HG02759 (cell line): ENCODE measurements at regions not wholly inside any gene's neighbourhood (a gene's known extent, or its start where the extent isn't known, plus 50 kb on each side); places are given as distances from the start of the nearest gene placed in this dataset.

Experiments used
- ATAC-seq: cut with Tn5 transposase; IDR thresholded peaks from one replicate; pipeline ENCODE4 v1.9.1; 2021; ENCODE audit warnings: mild to moderate bottlenecking, moderate library complexity; ENCODE audit not compliant: unreplicated experiment

- ATAC-seq = no peak
These were observed 60.8 kb downstream of the CCNA1 start for GRCh38 chr13:36493046-36493445.

- no peak for ATAC-seq
These were observed 63.1 kb downstream of the CCNA1 start for GRCh38 chr13:36495431-36495830.

DNA sequence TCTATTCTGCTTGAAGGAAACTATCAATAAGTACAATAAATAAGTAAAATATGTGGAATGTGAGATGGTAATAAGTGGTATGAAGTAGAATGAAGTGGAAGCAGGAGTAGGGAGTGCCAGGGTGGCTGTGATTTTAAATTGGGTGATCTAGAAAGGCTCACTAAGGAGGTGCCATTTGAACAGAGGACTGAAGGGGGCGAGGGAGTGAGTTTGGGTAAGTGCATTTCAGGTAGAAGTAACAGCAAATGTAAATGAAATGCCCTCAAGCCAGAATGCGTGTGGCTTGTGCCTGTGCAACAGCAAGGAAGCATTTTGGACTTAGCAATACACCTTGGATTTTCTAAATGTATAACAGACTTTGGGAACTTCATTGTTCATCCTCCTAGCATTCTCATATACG, 77.1 kb downstream of the CCNA1 start:
- ATAC-seq = no peak

- ATAC-seq = no peak
These were observed 80.5 kb downstream of the CCNA1 start for GRCh38 chr13:36512771-36513170.

GRCh38 chr13:36513266-36513665, 81.0 kb downstream of the CCNA1 start:
- ATAC-seq = no peak

DNA sequence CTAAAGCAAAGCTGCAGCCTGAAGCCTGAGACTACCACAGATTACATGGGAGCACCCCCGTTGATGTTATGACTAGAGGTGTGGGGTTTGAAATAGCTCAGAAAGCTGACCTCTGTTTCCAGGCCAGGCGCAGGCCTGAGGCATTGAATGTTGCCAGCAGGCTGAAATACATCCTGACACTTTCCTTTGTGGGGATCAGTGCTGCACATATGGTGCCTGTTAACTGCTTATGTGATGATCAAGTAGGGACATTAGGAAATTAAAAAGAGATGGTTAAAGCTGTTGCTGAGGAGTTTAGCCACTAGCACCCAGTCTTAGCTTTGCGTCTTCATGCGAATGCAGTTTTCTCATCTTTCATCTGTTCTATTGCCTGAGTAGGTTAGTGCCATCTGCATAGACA, 83.2 kb downstream of the CCNA1 start:
- ATAC-seq = no peak

DNA sequence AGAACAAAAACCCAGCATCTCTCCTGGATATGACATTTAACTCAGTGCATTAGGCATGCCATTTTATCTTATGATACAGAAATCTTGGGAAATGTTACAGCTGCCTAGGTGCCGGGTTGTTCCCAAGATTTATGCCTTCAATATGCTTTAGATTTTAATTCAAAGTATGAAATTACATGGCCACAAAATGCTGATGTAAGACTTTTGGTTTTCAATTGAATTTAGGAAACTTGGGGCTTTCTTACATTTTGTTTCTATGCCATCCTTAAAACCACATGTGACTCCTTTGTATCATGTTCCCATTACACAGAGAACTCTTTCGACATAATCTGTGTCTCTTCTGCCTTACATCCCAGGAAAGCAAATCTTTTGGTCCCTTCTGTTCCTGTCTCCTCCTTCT, 83.9 kb downstream of the CCNA1 start:
- ATAC-seq = no peak

- ATAC-seq = no peak
These were observed 86.4 kb downstream of the CCNA1 start for GRCh38 chr13:36518707-36519106.

GRCh38 chr13:36519432-36519831, 87.1 kb downstream of the CCNA1 start:
- ATAC-seq = no peak

- no peak for ATAC-seq
These were observed 87.8 kb downstream of the CCNA1 start for GRCh38 chr13:36520111-36520510.

- no peak for ATAC-seq
These were observed 94.6 kb downstream of the CCNA1 start for GRCh38 chr13:36526897-36527296.

DNA sequence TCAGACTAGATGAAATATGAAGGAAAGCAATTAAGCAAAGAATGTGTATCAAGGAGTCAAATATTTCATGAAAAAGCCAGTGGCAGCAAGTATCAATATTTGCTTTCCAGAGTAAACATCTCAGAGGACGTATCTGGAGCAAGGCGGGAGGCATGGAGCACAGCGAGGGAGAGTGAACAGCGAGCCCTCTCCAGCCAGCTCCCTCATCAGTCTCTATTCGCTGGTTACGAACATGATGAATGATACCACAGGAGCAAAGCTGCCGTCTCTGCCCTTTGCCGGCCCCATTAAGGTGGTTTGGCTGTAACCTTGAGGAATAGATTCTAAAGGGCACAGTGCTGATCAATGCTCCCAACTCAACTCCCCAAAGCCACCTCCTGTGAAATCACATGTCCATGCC, 95.8 kb downstream of the CCNA1 start:
- no peak for ATAC-seq

DNA sequence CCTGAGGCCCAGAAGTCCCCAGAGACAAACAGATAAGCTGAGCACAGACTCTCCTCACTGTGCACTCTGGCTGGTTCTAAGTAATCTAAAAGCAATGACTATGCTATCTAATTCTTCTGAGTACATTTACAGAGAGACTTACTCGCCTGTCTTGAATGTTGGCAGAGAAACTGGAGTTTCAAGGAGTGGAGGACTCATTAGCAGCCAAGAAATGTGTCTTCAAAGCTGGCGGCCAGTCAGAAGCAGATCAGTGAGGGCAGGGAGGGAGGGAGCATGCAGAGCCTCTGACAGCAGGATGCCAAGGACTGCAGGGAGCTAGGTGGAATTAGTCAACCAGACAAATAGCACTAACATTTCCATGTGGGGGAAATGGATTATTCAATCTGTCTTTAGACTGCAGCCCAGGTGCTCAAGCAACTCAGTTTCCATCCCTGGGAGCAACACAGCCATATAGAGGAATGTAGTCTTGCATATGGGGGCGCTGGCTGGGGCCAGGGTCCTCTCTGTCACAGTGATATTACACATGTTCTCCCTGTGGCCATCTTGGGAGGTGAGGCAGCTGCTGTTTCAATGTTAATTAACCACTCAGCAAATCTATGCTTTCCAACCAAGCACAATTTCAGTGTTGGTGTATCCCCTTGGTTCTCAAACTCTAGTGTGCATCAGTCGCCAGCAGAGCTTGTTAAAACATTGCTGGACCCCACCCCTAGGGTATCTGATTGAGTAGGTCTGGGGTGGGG, 97.9 kb downstream of the CCNA1 start:
- no peak for ATAC-seq

DNA sequence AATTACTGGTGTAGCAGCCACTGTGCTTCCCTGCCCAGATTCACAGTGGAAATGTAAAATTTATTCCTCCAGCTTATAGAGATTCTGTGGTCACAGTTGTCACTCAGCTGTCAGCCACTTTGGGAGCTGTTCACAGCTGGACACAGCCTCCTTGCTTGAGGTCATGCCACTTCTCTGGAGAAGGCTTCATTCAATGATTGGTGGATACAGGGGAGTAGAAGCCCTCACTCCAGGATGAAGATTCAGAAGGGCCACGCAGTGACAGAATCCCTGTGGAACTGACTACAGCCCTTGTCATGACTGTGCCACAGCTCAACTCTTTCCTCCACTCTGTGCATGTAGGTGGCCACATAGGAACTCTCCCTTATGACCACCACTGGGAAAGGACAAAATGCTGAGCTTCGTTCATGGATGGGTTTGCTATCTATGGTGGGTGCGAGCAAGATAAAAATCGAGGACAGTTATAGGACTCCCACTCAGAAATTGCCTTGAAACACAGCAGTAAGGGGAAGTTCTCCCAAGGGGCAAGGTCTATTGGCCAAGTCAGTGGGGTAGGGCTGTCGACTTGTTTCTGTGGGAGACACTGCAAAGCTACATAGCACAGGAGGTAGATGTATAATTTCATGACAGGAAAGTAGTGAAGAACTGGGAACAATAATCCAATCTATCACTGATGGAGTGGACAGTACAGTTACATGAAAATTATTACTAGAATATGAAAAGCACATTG, 98.7 kb downstream of the CCNA1 start:
- ATAC-seq = no peak

GRCh38 chr13:36531746-36532486, 99.6 kb downstream of the CCNA1 start:
- no peak for ATAC-seq

- ATAC-seq = no peak
These were observed 101.5 kb downstream of the CCNA1 start for GRCh38 chr13:36533806-36534205.

DNA sequence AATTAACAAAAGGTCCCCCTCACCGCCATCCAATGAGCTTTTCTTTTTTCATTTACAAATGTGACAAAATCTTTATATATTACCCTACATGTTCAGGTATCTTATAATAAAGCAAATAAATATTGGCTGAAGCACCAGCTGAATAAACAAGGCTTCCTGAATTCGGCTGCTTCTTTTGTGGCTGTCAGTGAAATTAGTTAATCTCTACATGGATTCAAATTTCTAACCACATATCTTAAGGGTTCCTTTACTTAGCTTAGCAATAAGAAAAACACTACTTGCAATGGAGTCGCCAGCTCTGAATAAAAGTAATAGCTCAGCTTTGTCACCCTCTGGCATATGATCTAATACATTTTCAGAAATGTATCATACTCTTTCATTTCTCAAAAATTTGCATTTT, 104.3 kb downstream of the CCNA1 start:
- no peak for ATAC-seq

GRCh38 chr13:36543671-36544070, 111.4 kb downstream of the CCNA1 start:
- no peak for ATAC-seq

DNA sequence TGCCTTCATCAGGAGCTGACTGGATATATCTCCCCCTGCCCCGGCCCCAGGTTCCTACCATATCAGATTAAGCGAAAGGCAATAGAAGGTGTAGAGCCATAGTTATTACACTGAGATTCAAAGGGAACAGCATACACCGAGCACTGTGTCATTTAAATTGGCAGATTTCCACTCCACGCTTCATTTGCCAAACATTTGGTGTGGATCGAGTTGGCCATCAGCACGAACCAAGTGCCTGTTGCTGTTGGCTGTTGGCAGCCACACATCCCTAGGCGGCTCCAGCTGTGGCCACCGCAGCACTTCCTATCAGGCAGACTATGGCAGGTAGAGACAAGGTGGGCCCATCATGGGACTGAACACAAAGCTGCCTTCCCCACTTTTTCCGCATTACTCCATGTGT, 115.8 kb downstream of the CCNA1 start:
- ATAC-seq = no peak

DNA sequence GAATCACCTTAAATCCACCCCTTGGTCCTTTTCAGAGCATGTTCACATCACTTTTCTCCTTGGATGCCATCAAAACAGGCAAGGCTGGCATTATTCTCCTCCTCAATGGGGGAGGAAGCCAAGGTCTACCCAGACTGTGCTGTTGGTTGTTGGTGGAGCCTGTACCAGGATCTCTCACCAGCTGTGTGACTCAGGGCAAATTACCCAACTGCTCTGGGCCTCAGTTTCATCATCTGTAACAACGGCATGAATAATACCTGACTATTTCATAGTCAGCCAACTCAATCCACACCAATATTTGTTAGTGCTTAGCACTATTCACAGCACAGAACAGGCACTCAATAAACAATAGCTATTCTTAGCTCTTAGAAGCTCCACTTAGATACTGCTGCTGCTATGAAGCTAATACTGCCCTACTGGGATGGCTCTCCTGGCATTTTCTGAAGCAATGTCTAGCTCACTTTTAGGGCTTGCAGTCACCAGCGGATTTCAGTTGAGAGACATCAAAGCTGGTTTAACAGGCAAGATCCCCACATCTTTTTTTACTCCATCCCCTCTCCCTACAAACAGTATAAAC, 116.9 kb downstream of the CCNA1 start:
- no peak for ATAC-seq

DNA sequence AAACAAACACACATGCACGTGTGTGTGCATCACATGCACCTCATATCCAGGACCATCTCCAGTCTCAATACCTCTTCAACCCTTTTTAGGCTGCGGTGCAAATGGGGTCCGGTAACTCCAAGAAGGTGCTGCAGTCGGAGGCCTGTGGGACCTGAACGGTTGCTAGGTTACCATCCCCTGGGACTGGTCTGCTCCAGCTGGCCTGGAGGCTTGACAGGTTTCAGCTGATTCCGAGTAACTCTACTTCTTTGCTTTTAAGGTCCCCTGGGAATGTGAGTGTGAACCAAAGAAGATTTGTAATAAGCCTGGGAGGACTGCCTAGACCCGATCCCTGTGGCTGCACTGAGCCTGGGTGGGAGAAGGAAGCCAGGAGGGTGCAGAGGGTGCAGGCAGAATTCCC, 117.5 kb downstream of the CCNA1 start:
- no peak for ATAC-seq

DNA sequence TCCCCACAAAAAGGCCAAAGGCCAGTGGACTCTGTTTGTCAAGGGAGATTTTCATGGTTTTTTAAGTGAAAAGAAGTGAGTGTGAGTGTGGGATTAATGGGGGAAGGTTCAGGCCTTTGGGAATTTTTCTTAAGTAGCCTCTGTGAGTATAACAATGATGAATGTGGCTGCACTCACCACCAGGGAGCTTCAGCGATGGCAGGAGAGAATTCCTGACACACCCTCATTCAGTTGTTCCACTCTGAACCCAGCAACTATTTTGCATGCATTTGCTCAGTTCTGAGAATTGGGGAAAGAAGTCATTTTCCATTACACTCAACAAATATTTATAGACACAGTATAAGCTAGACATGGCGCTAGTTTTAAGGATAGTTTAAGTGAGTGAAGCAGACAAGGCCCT, 117.9 kb downstream of the CCNA1 start:
- no peak for ATAC-seq
